ENCODE measurements at regions not wholly inside any gene's neighbourhood (a gene's known extent, or its start where the extent isn't known, plus 50 kb on each side); places are given as distances from the start of the nearest gene placed in this dataset.

DNA sequence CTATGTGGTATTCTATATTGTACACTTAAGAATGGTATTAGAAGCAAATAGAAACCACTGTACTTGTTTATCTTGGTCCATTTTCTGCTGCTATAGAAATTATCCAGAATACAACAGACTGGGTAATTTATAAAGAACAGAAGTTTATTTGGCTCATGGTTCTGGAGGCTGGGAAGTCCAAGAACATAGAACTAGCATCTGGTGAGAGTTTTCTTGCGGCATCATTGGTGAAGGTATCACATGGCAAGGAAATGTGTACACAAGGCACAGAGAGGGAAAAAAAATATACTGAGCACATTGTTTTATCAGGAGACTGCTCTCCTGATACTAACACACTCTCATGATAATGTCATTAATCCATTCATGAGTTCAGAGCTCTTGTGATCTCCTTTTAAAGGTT lies 130.3 kb upstream of the STXBP6 start:
- Histone ChIP-seq H3K4me3 (no peak overlapping the region), H3K4me1 (replicated peaks in 1 of 2; ENCODE audit: control insufficient read depth in 2 of 2, insufficient read depth in 2 of 2, low read length in 2 of 2) (no peaks in the 10 kb centered on the region), H3K36me3 (ENCODE audit: control insufficient read depth, insufficient read depth, low read length) (no peaks in the 10 kb centered on the region), H3K27me3 (ENCODE audit: control insufficient read depth in 2 of 2, insufficient read depth in 2 of 2, low read length in 2 of 2) (no peaks in the 10 kb centered on the region), H3K27ac (ENCODE audit: extremely low read depth, low read depth, low read length) (no peak overlapping the region), H3K9me1 (ENCODE audit: control insufficient read depth, insufficient read depth, low read length) (no peaks in the 10 kb centered on the region), H3K4me2 (ENCODE audit: insufficient read depth, low read length) (no peak overlapping the region), H3K9ac (ENCODE audit: insufficient read depth in 1 of 2, low read depth in 2 of 2, low read length in 2 of 2) (no peak overlapping the region), H2AFZ (ENCODE audit: low read depth, low read length) (no peak overlapping the region), H3K79me2 (ENCODE audit: control insufficient read depth, insufficient read depth, low read length) (no peaks in the 10 kb centered on the region), H4K20me1 (replicated peaks; ENCODE audit: control insufficient read depth, insufficient read depth, low read length) (no peaks in the 10 kb centered on the region), H3K9me3 (replicated peaks; ENCODE audit: control insufficient read depth, insufficient read depth, low read depth, low read length) (no peaks in the 10 kb centered on the region)
- TF ChIP-seq, protein P1, sequence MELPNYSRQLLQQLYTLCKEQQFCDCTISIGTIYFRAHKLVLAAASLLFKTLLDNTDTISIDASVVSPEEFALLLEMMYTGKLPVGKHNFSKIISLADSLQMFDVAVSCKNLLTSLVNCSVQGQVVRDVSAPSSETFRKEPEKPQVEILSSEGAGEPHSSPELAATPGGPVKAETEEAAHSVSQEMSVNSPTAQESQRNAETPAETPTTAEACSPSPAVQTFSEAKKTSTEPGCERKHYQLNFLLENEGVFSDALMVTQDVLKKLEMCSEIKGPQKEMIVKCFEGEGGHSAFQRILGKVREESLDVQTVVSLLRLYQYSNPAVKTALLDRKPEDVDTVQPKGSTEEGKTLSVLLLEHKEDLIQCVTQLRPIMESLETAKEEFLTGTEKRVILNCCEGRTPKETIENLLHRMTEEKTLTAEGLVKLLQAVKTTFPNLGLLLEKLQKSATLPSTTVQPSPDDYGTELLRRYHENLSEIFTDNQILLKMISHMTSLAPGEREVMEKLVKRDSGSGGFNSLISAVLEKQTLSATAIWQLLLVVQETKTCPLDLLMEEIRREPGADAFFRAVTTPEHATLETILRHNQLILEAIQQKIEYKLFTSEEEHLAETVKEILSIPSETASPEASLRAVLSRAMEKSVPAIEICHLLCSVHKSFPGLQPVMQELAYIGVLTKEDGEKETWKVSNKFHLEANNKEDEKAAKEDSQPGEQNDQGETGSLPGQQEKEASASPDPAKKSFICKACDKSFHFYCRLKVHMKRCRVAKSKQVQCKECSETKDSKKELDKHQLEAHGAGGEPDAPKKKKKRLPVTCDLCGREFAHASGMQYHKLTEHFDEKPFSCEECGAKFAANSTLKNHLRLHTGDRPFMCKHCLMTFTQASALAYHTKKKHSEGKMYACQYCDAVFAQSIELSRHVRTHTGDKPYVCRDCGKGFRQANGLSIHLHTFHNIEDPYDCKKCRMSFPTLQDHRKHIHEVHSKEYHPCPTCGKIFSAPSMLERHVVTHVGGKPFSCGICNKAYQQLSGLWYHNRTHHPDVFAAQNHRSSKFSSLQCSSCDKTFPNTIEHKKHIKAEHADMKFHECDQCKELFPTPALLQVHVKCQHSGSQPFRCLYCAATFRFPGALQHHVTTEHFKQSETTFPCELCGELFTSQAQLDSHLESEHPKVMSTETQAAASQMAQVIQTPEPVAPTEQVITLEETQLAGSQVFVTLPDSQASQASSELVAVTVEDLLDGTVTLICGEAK (IDR thresholded peaks at IDR 0.05), result no peak
- TF ChIP-seq, protein P1 (CRISPR knock-in tag; IDR thresholded peaks at IDR 0.05), result no peak
- TF ChIP-seq TCFL5 (CRISPR knock-in tag; conservative IDR thresholded peaks at IDR 0.05) (no peak), ZNF24 (IDR thresholded peaks at IDR 0.05) (no peak)
- ATAC-seq, result no peak
- intact Hi-C loops (cut with micrococcal nuclease), result no loop called here
- CTCF ChIA-PET (ENCODE audit: low intra/inter-chr PET ratio), result no interaction called here
- POLR2A ChIA-PET, result no interaction called here
- DNase-seq (ENCODE audit: extremely low read depth in 1 of 4, low spot score in 3 of 4), result no peak
- no peak for FAIRE-seq
- 17% methylated on average over 1 of the region's 1 CpG for WGBS (ENCODE audit: insufficient coverage, low coverage, missing lambda C conversion rate)
- no TSS peak for BruUV-seq (replicated peaks)
- in situ Hi-C loops (cut with MboI), result no loop called here

Measured in K562 (cell line).